ENCODE measurements at regions not wholly inside any gene's neighbourhood (a gene's known extent, or its start where the extent isn't known, plus 50 kb on each side); places are given as distances from the start of the nearest gene placed in this dataset.

DNA sequence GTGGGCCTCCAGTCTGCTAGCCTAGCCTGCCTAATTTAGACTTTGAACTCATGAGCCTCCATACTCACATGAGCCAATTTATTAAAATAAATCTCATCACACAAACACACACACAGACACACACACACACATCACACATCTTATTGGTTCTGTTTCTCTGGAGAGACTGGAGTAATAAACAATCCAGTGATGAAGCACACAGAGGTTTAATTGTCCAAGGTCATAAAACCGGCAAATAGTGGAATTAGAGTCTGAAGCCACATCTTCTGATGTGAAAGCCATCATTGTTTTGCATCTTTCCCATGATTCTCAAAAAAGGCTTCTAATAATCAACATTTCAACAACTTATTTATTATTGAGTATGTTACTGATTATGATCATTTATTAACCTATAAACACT lies 249.4 kb upstream of the KCNH8 start:
- no peak for ATAC-seq (replicated peaks in 6 of 8)
- 0 to 100% (median 78%) methylated on average over 1 of the region's 1 CpG; no CpG with 5 or more reads in 7 of the 10 experiments for WGBS, 10 experiments
- in situ Hi-C loops (cut with MboI; ENCODE audit: low pct_unique_long_range_greater_than_20kb in 2 of 9, low sequenced_read_pairs in 9 of 9, unreplicated experiment in 9 of 9): no loop called here

GRCh38 chr3:18892756-18893155 lies 255.6 kb upstream of the KCNH8 start:
- in situ Hi-C loops (cut with MboI; ENCODE audit: low pct_unique_long_range_greater_than_20kb in 2 of 9, low sequenced_read_pairs in 9 of 9, unreplicated experiment in 9 of 9): no loop called here
- Histone ChIP-seq H3K4me3 (no peak overlapping the region), H3K4me1 (replicated peaks in 1 of 2) (peaks cover 0 to 12% of the 10 kb centered on the region in 2 donors), H3K27ac (no peak overlapping the region)
- WGBS, 10 experiments: 0 to 86% (median 63%) methylated on average over 1 of the region's 1 CpG; no CpG with 5 or more reads in 3 of the 10 experiments
- ATAC-seq (replicated peaks in 6 of 8): no peak

More for the DNA sequence above, 249.4 kb upstream of the KCNH8 start:
- Histone ChIP-seq H3K4me1 (replicated peaks in 1 of 2) (peaks cover 0 to 8% of the 10 kb centered on the region in 2 donors), H3K4me3 (no peak overlapping the region), H3K27ac (no peak overlapping the region)

GRCh38 chr3:18892047-18892446 lies 256.3 kb upstream of the KCNH8 start:
- Histone ChIP-seq H3K27ac (no peak overlapping the region), H3K4me1 (replicated peaks in 1 of 2) (peaks cover 0 to 12% of the 10 kb centered on the region in 2 donors), H3K4me3 (no peak overlapping the region)
- WGBS, 10 experiments: 13 to 86% (median 78%) methylated on average over 1 to 2 of the region's 2 CpGs; no CpG with 5 or more reads in 6 of the 10 experiments
- ATAC-seq (replicated peaks in 6 of 8): no peak
- in situ Hi-C loops (cut with MboI; ENCODE audit: low pct_unique_long_range_greater_than_20kb in 2 of 9, low sequenced_read_pairs in 9 of 9, unreplicated experiment in 9 of 9): no loop called here

DNA sequence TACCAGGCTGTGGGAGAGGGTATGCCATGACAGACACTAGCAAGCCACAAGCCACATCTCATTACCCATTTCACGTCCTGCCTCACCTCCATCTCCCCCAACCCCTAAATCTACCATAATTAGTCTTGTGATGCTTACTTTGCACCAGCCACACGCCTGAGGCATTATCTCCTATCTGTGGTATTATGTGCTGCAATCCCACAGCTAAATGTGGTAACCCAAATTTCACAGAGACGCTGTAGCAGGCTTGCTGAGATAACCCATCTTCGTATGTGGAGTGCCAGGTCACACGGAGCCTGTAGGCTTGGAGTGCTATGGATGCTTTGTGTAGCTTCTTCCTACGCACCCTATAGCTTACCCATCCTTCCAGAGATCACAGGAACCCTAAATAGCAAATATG lies 256.7 kb upstream of the KCNH8 start:
- in situ Hi-C loops (cut with MboI; ENCODE audit: low pct_unique_long_range_greater_than_20kb in 2 of 9, low sequenced_read_pairs in 9 of 9, unreplicated experiment in 9 of 9): no loop called here
- H3K4me1 ChIP-seq (replicated peaks in 1 of 2): peaks cover 0 to 12% of the 10 kb centered on the region in 2 donors
- WGBS, 10 experiments: 0 to 100% (median 88%) methylated on average over 1 to 6 of the region's 6 CpGs; no CpG with 5 or more reads in 2 of the 10 experiments
- no peak overlapping the region for H3K27ac ChIP-seq
- no peak for ATAC-seq (replicated peaks in 6 of 8)
- H3K4me3 ChIP-seq: no peak overlapping the region

DNA sequence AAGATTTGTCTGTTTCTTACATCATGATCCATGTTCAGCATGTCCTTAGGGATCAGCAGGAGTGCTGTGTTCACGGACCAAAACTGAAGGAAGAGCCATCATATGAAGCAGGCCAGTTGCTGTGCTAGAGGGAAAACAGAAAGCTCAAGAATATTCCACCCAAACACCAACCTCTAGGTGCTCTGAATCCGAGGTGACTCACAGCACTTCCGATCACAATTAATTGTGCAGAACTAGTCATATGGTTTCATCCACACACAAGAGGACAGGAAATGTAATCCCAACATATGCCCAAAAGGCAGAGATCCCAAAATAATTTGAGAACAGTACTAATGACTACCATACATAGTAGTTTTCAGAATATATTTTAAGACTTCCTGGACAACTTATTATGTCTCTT lies 257.9 kb upstream of the KCNH8 start:
- in situ Hi-C loops (cut with MboI; ENCODE audit: low pct_unique_long_range_greater_than_20kb in 2 of 9, low sequenced_read_pairs in 9 of 9, unreplicated experiment in 9 of 9): no loop called here
- H3K27ac ChIP-seq: no peak overlapping the region
- WGBS, 10 experiments: 0 to 100% (median 78%) methylated on average over 1 to 3 of the region's 3 CpGs; no CpG with 5 or more reads in 4 of the 10 experiments
- no peak overlapping the region for H3K4me3 ChIP-seq
- ATAC-seq (replicated peaks in 6 of 8): peak in 2 of 8 experiments; percentile 23 to 50
- H3K4me1 ChIP-seq (replicated peaks in 1 of 2): peaks cover 0 to 10% of the 10 kb centered on the region in 2 donors

DNA sequence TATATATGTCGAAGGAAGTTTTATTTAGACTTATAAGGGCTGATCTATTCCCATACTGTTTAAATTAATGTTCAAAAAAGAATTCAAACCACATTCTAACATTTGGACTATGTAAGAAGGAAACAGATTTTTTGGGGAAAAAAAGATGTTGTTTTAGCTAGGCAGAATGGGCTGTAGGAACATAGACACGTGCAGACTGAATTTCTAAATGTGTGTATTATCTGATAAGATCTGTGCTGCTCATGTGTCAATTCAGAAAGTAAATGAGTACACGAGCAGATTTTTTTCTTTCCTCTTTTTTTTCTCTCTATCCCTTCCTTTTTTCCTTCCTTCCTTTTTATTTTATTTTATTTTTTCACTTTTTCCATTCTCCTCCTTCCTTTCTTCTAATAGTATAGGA lies 259.5 kb upstream of the KCNH8 start:
- peaks cover 0 to 9% of the 10 kb centered on the region in 2 donors for H3K4me1 ChIP-seq (replicated peaks in 1 of 2)
- 0 to 100% (median 83%) methylated on average over 2 to 3 of the region's 3 CpGs; no CpG with 5 or more reads in 1 of the 10 experiments for WGBS, 10 experiments
- ATAC-seq (replicated peaks in 6 of 8): no peak
- no peak overlapping the region for H3K27ac ChIP-seq
- H3K4me3 ChIP-seq: no peak overlapping the region
- in situ Hi-C loops (cut with MboI; ENCODE audit: low pct_unique_long_range_greater_than_20kb in 2 of 9, low sequenced_read_pairs in 9 of 9, unreplicated experiment in 9 of 9): no loop called here

- Histone ChIP-seq H3K4me1 (replicated peaks in 1 of 2) (peaks cover 0 to 9% of the 10 kb centered on the region in 2 donors), H3K27ac (no peak overlapping the region), H3K4me3 (no peak overlapping the region)
- in situ Hi-C loops (cut with MboI; ENCODE audit: low pct_unique_long_range_greater_than_20kb in 2 of 9, low sequenced_read_pairs in 9 of 9, unreplicated experiment in 9 of 9): no loop called here
- no peak for ATAC-seq (replicated peaks in 6 of 8)
- WGBS, 10 experiments: 7 to 83% (median 75%) methylated on average over 1 to 4 of the region's 4 CpGs; no CpG with 5 or more reads in 2 of the 10 experiments
Measured at GRCh38 chr3:18888370-18888769, 259.9 kb upstream of the KCNH8 start.

DNA sequence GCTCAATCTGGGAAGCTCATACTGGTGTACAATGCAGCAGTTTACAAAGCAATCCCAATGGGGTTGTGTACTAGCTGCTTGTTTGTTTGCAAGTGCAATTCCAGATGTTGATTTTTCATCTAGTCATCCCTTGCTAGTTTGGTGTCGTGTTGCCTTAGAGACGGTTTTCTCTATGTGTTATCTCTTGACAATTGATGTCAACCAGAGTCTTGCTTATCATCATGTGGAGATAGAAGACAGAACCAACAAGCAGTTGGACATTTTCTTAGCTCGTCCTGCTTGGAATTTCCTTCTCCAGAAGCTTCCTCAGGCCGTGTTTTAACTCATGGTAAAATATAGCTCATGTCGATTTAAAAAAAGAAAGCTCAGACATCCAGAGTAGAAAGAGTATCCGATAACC lies 262.0 kb upstream of the KCNH8 start:
- Histone ChIP-seq H3K27ac (no peak overlapping the region), H3K4me3 (no peak overlapping the region), H3K4me1 (replicated peaks in 1 of 2) (no peaks in the 10 kb centered on the region)
- ATAC-seq (replicated peaks in 6 of 8): no peak
- in situ Hi-C loops (cut with MboI; ENCODE audit: low pct_unique_long_range_greater_than_20kb in 2 of 9, low sequenced_read_pairs in 9 of 9, unreplicated experiment in 9 of 9): no loop called here
- 23 to 100% (median 85%) methylated on average over 2 to 6 of the region's 6 CpGs; no CpG with 5 or more reads in 1 of the 10 experiments for WGBS, 10 experiments

- in situ Hi-C loops (cut with MboI; ENCODE audit: low pct_unique_long_range_greater_than_20kb in 2 of 9, low sequenced_read_pairs in 9 of 9, unreplicated experiment in 9 of 9): no loop called here
- whole genome bisulfite sequencing, 10 experiments: 0 to 100% (median 90%) methylated on average over 1 to 5 of the region's 6 CpGs; no CpG with 5 or more reads in 5 of the 10 experiments
- Histone ChIP-seq H3K27ac (no peak overlapping the region), H3K4me3 (no peak overlapping the region), H3K4me1 (replicated peaks in 1 of 2) (no peaks in the 10 kb centered on the region)
- no peak for ATAC-seq (replicated peaks in 6 of 8)
Measured at GRCh38 chr3:18885612-18886011, 262.7 kb upstream of the KCNH8 start.

DNA sequence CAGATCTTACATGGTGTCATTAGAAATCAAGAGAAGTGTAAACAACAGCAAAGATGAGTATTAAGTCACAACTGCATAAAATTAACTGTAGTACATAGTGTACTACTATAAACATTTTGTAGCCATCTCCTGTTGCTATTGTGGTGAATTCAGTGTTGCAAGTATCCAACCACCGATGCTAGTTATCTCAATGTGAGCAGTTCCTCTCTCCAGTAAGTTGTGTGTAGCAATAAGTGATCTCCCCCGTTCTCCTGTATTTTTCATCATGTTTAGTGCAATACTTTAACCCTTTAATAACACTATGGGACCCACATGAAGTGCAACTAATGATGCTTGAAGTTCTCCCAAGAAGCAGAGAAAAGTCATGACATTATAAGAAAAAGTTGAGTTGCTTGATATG lies 264.7 kb upstream of the KCNH8 start:
- WGBS, 10 experiments: 0 to 100% (median 60%) methylated on average over 1 to 2 of the region's 2 CpGs; no CpG with 5 or more reads in 3 of the 10 experiments
- in situ Hi-C loops (cut with MboI; ENCODE audit: low pct_unique_long_range_greater_than_20kb in 2 of 9, low sequenced_read_pairs in 9 of 9, unreplicated experiment in 9 of 9): no loop called here

GRCh38 chr3:18880691-18881090 lies 267.6 kb upstream of the KCNH8 start:
- no peaks in the 10 kb centered on the region for H3K4me1 ChIP-seq (replicated peaks in 1 of 2)
- ATAC-seq (replicated peaks in 6 of 8): no peak
- no peak overlapping the region for H3K27ac ChIP-seq
- WGBS, 10 experiments: 0 to 100% (median 100%) methylated on average over 1 of the region's 1 CpG; no CpG with 5 or more reads in 5 of the 10 experiments
- no peak overlapping the region for H3K4me3 ChIP-seq
- in situ Hi-C loops (cut with MboI; ENCODE audit: low pct_unique_long_range_greater_than_20kb in 2 of 9, low sequenced_read_pairs in 9 of 9, unreplicated experiment in 9 of 9): no loop called here

More for the DNA sequence above, 264.7 kb upstream of the KCNH8 start:
- Histone ChIP-seq H3K27ac (no peak overlapping the region), H3K4me3 (no peak overlapping the region), H3K4me1 (replicated peaks in 1 of 2) (no peaks in the 10 kb centered on the region)
- no peak for ATAC-seq (replicated peaks in 6 of 8)

- no peaks in the 10 kb centered on the region for H3K4me1 ChIP-seq (replicated peaks in 1 of 2)
- ATAC-seq (replicated peaks in 6 of 8): no peak
- no peak overlapping the region for H3K27ac ChIP-seq
- in situ Hi-C loops (cut with MboI; ENCODE audit: low pct_unique_long_range_greater_than_20kb in 2 of 9, low sequenced_read_pairs in 9 of 9, unreplicated experiment in 9 of 9): no loop called here
- WGBS, 10 experiments: 0 to 100% (median 95%) methylated on average over 1 of the region's 1 CpG; no CpG with 5 or more reads in 2 of the 10 experiments
- no peak overlapping the region for H3K4me3 ChIP-seq
Measured at GRCh38 chr3:18872466-18872865, 275.8 kb upstream of the KCNH8 start.

GRCh38 chr3:18870642-18871041 lies 277.7 kb upstream of the KCNH8 start:
- ATAC-seq (replicated peaks in 6 of 8): no peak
- 0 to 100% (median 40%) methylated on average over 1 to 2 of the region's 2 CpGs; no CpG with 5 or more reads in 1 of the 10 experiments for WGBS, 10 experiments

DNA sequence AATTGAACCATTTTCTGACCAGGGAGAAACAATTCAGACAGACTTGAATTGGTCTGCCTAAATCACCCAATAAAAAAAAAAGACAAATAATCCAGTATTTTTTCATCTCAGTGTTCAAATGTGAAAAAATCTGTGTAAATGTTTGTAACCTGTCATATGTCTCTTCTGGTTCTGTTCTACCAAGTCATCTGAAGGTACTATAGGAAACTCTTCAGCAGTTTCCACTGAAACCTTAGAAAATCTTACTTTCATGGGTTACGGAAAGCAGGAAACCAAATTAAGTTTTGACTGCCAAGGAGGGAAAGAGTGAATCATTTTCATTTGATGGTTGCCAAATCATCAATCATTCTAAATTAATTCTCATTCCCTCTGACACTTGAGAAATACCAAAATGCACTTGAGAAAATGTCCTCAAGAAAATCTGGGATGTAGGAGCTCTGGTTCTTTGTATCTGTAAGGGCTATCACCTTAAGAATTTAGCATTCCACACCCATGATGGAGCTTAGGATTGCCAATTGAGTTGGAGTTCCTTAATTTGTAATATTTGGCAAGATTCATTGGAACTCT lies 278.2 kb upstream of the KCNH8 start:
- no peak for ATAC-seq (replicated peaks in 6 of 8)
- Histone ChIP-seq H3K27ac (no peak overlapping the region), H3K4me1 (replicated peaks in 1 of 2) (no peaks in the 10 kb centered on the region), H3K4me3 (no peak overlapping the region)
- 17 to 100% (median 91%) methylated on average over 1 of the region's 1 CpG; no CpG with 5 or more reads in 2 of the 10 experiments for WGBS, 10 experiments
- in situ Hi-C loops (cut with MboI; ENCODE audit: low pct_unique_long_range_greater_than_20kb in 2 of 9, low sequenced_read_pairs in 9 of 9, unreplicated experiment in 9 of 9): no loop called here

More at GRCh38 chr3:18870642-18871041, 277.7 kb upstream of the KCNH8 start:
- Histone ChIP-seq H3K4me3 (no peak overlapping the region), H3K27ac (no peak overlapping the region), H3K4me1 (replicated peaks in 1 of 2) (no peaks in the 10 kb centered on the region)
- in situ Hi-C loops (cut with MboI; ENCODE audit: low pct_unique_long_range_greater_than_20kb in 2 of 9, low sequenced_read_pairs in 9 of 9, unreplicated experiment in 9 of 9): no loop called here

All from motor neuron (in vitro differentiated cells).